ENCODE measurements at regions not wholly inside any gene's neighbourhood (a gene's known extent, or its start where the extent isn't known, plus 50 kb on each side); places are given as distances from the start of the nearest gene placed in this dataset.

DNA sequence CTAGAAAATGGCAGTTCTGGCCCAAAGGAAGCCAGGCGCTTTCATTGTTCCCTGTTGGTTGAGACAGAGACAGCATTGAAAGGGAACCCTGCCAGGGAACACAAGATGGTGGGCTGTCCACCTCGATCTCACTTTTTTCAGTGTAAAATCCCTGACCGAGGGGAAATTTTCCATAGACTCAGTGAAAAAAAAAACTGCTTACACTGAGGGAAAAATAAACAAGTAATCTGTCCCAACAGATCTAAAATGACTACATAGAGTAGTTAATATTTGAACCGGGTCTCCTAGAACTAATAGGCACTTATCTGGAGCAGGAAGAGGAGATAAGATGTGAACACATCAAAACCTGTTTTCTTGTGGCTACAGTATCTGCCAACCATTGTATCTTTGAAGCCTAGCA is 763.4 kb upstream of the GOLIM4 start (continued):
- TF ChIP-seq, protein P1, sequence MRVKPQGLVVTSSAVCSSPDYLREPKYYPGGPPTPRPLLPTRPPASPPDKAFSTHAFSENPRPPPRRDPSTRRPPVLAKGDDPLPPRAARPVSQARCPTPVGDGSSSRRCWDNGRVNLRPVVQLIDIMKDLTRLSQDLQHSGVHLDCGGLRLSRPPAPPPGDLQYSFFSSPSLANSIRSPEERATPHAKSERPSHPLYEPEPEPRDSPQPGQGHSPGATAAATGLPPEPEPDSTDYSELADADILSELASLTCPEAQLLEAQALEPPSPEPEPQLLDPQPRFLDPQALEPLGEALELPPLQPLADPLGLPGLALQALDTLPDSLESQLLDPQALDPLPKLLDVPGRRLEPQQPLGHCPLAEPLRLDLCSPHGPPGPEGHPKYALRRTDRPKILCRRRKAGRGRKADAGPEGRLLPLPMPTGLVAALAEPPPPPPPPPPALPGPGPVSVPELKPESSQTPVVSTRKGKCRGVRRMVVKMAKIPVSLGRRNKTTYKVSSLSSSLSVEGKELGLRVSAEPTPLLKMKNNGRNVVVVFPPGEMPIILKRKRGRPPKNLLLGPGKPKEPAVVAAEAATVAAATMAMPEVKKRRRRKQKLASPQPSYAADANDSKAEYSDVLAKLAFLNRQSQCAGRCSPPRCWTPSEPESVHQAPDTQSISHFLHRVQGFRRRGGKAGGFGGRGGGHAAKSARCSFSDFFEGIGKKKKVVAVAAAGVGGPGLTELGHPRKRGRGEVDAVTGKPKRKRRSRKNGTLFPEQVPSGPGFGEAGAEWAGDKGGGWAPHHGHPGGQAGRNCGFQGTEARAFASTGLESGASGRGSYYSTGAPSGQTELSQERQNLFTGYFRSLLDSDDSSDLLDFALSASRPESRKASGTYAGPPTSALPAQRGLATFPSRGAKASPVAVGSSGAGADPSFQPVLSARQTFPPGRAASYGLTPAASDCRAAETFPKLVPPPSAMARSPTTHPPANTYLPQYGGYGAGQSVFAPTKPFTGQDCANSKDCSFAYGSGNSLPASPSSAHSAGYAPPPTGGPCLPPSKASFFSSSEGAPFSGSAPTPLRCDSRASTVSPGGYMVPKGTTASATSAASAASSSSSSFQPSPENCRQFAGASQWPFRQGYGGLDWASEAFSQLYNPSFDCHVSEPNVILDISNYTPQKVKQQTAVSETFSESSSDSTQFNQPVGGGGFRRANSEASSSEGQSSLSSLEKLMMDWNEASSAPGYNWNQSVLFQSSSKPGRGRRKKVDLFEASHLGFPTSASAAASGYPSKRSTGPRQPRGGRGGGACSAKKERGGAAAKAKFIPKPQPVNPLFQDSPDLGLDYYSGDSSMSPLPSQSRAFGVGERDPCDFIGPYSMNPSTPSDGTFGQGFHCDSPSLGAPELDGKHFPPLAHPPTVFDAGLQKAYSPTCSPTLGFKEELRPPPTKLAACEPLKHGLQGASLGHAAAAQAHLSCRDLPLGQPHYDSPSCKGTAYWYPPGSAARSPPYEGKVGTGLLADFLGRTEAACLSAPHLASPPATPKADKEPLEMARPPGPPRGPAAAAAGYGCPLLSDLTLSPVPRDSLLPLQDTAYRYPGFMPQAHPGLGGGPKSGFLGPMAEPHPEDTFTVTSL (CRISPR knock-in tag; IDR thresholded peaks at IDR 0.05; ENCODE audit: borderline replicate concordance): peak; percentile 92; the same call in 1 of the 2 replicates
- TF ChIP-seq KLF9 (CRISPR knock-in tag; IDR thresholded peaks at IDR 0.05; ENCODE audit: low read depth): peak; percentile 31; the same call in 1 of the 2 replicates
- no peak for TF ChIP-seq GABPA (IDR thresholded peaks at IDR 0.05; ENCODE audit: low read depth, low read length)
- TF ChIP-seq GABPA (CRISPR knock-in tag; IDR thresholded peaks at IDR 0.05; ENCODE audit: low read depth): peak; percentile 40; the same call in 1 of the 2 replicates
- no peak for TF ChIP-seq ZNF839 (CRISPR knock-in tag; IDR thresholded peaks at IDR 0.05; ENCODE audit: borderline replicate concordance)
- 0 out of 2 replicates have a peak, but pooled peaks have one; percentile 9 for TF ChIP-seq BRD4 (CRISPR knock-in tag; IDR thresholded peaks at IDR 0.05)
- no peak for TF ChIP-seq ARID2 (CRISPR knock-in tag; IDR thresholded peaks at IDR 0.05; ENCODE audit: borderline replicate concordance)
- no peak for TF ChIP-seq CHCHD3 (CRISPR knock-in tag; IDR thresholded peaks at IDR 0.05)
- TF ChIP-seq GLI4 (CRISPR knock-in tag; IDR thresholded peaks at IDR 0.05; ENCODE audit: borderline replicate concordance): no peak
- no peak for TF ChIP-seq GZF1 (CRISPR knock-in tag; IDR thresholded peaks at IDR 0.05)
- TF ChIP-seq RBAK (CRISPR knock-in tag; IDR thresholded peaks at IDR 0.05): no peak
- TF ChIP-seq ZNF12 (CRISPR knock-in tag; IDR thresholded peaks at IDR 0.05): no peak
- TF ChIP-seq KDM3A (CRISPR knock-in tag; IDR thresholded peaks at IDR 0.05; ENCODE audit: low read depth): no peak
- TF ChIP-seq ZNF343 (CRISPR knock-in tag; IDR thresholded peaks at IDR 0.05): no peak
- no peak for TF ChIP-seq RFX5 (IDR thresholded peaks at IDR 0.05; ENCODE audit: low read depth, low read length)
- no peak for TF ChIP-seq HNRNPUL1 (IDR thresholded peaks at IDR 0.05; ENCODE audit: low read depth, low read length)
- no peak for TF ChIP-seq ZZZ3 (CRISPR knock-in tag; IDR thresholded peaks at IDR 0.05; ENCODE audit: borderline replicate concordance)
- peak; percentile 13; the same call in 1 of the 2 replicates for TF ChIP-seq KDM6A (CRISPR knock-in tag; IDR thresholded peaks at IDR 0.05; ENCODE audit: low read depth)
- TF ChIP-seq GATA4 (IDR thresholded peaks at IDR 0.05; ENCODE audit: borderline replicate concordance, low read depth): peak; percentile 99
- TF ChIP-seq, protein P2, sequence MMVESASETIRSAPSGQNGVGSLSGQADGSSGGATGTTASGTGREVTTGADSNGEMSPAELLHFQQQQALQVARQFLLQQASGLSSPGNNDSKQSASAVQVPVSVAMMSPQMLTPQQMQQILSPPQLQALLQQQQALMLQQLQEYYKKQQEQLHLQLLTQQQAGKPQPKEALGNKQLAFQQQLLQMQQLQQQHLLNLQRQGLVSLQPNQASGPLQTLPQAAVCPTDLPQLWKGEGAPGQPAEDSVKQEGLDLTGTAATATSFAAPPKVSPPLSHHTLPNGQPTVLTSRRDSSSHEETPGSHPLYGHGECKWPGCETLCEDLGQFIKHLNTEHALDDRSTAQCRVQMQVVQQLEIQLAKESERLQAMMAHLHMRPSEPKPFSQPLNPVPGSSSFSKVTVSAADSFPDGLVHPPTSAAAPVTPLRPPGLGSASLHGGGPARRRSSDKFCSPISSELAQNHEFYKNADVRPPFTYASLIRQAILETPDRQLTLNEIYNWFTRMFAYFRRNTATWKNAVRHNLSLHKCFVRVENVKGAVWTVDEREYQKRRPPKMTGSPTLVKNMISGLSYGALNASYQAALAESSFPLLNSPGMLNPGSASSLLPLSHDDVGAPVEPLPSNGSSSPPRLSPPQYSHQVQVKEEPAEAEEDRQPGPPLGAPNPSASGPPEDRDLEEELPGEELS (CRISPR knock-in tag; IDR thresholded peaks at IDR 0.05): peak; percentile 91
- peak; percentile 39; the same call in 1 of the 2 replicates for TF ChIP-seq ZKSCAN8 (CRISPR knock-in tag; IDR thresholded peaks at IDR 0.05; ENCODE audit: borderline replicate concordance)
- no peak for TF ChIP-seq ZNF207 (IDR thresholded peaks at IDR 0.05; ENCODE audit: borderline replicate concordance)
- peak; percentile 19; the same call in 1 of the 2 replicates for TF ChIP-seq FOXK1 (CRISPR knock-in tag; IDR thresholded peaks at IDR 0.05; ENCODE audit: borderline replicate concordance, low read depth)
- TF ChIP-seq POLR2AphosphoS5 (IDR thresholded peaks at IDR 0.05; ENCODE audit: low read depth, low read length): no peak
